GM12878 (cell line): ENCODE measurements at regions not wholly inside any gene's neighbourhood (a gene's known extent, or its start where the extent isn't known, plus 50 kb on each side); places are given as distances from the start of the nearest gene placed in this dataset.

ENCODE experiments used
- ATAC-seq: fragments of 200-7000 bp; cut with Tn5 transposase; 3 replicates; pipeline ENCODE4 v1.9.1; 2020; ENCODE audit warnings: mild to moderate bottlenecking, moderate library complexity
- BruUV-seq: library from RNA; stranded (reverse); fragments of 400-500 nt; replicated peaks from 2 replicates; lab custom pipeline; 2021; lab: Mats Ljungman, UMichigan
- CTCF ChIA-PET: fragments of 300-600 bp; sonication (Branson Sonifier 250); formaldehyde crosslinking; extraction: SDS; loops from one replicate; lab custom pipeline; 2021; ENCODE audit warnings: inconsistent platforms; lab: Yijun Ruan, JAX
- POLR2A ChIA-PET: fragments of 350-600 bp; formaldehyde crosslinking; extraction: SDS; loops from one replicate; lab custom pipeline; 2021; ENCODE audit warnings: inconsistent platforms; lab: Charles Lee
- RAD21 ChIA-PET: fragments of 300-600 bp; sonication (Branson Sonifier 250); formaldehyde crosslinking; loops from one replicate; lab custom pipeline; 2023; ENCODE audit warnings: antibody characterized with exemption; ENCODE audit not compliant: unreplicated experiment; lab: Charles Lee
- SMC1A ChIA-PET: fragments of 300-600 bp; sonication (Branson Sonifier 250); formaldehyde crosslinking; loops from one replicate; lab custom pipeline; 2023; ENCODE audit not compliant: unreplicated experiment, uncharacterized antibody; lab: Charles Lee
- DNase-seq: peaks from one replicate; pipeline ENCODE4 v3.0.0-alpha.2; 2011; ENCODE audit warnings: low read depth, low spot score
- FAIRE-seq: peaks from 3 replicates; lab custom pipeline; 2011; peaks lifted over from hg19 to GRCh38; lab: Jason Lieb, UNC
- H2AFZ ChIP-seq: 2 replicates; pipeline ENCODE4 v1.6.0; 2011; ENCODE audit warnings: low read depth, low read length, control low read depth; ENCODE audit not compliant: control insufficient read depth
- H3K27ac ChIP-seq: 2 replicates; pipeline ENCODE4 v1.5.1; 2011; ENCODE audit warnings: control low read depth; ENCODE audit not compliant: control insufficient read depth, insufficient read depth
- H3K27me3 ChIP-seq, 2 experiments: replicated peaks in 1 of 2; 2 replicates each; pipeline versions ENCODE4 v1.6.0 to v1.6.1; 2011; ENCODE audit warnings: low read length in 1 of 2; ENCODE audit not compliant: control insufficient read depth in 2 of 2, insufficient read depth in 2 of 2
- H3K36me3 ChIP-seq, 2 experiments: 2 replicates each; pipeline ENCODE4 v1.5.1; 2011; ENCODE audit warnings: low read length in 1 of 2; ENCODE audit not compliant: control insufficient read depth in 2 of 2, insufficient read depth in 2 of 2
- H3K4me1 ChIP-seq: 2 replicates; pipeline ENCODE4 v1.6.1; 2011; ENCODE audit warnings: mild to moderate bottlenecking, low read length, moderate library complexity, mixed read lengths; ENCODE audit not compliant: control insufficient read depth, insufficient read depth
- H3K4me2 ChIP-seq: 2 replicates; pipeline ENCODE4 v1.6.0; 2011; ENCODE audit warnings: control low read depth; ENCODE audit not compliant: control insufficient read depth, insufficient read depth
- H3K4me3 ChIP-seq: fragments of 200-600 bp; sonication (generic); 2 replicates; pipeline ENCODE4 v1.5.1; 2016
- H3K79me2 ChIP-seq: 2 replicates; pipeline ENCODE4 v1.6.0; 2011; ENCODE audit warnings: low read length; ENCODE audit not compliant: control insufficient read depth, insufficient read depth
- H3K9ac ChIP-seq: 2 replicates; pipeline ENCODE4 v1.8.0; 2011; ENCODE audit warnings: low read length, control low read depth, mixed read lengths; ENCODE audit not compliant: control insufficient read depth, insufficient read depth
- H3K9me3 ChIP-seq: replicated peaks from 3 replicates; pipeline ENCODE4 v1.5.1; 2011; ENCODE audit warnings: mild to moderate bottlenecking, low read length; ENCODE audit not compliant: control insufficient read depth, insufficient read depth
- H4K20me1 ChIP-seq: 2 replicates; pipeline ENCODE4 v1.6.0; 2011; ENCODE audit not compliant: control insufficient read depth, insufficient read depth
- BCLAF1 ChIP-seq: fragments of 450-650 bp; IDR thresholded peaks from 2 replicates; pipeline ENCODE4 v1.6.1; 2017; ENCODE audit warnings: antibody characterized with exemption, mild to moderate bottlenecking, moderate library complexity
- BMI1 ChIP-seq: fragments of 450-650 bp; IDR thresholded peaks from 2 replicates; pipeline ENCODE4 v1.6.1; 2016; ENCODE audit warnings: mild to moderate bottlenecking, moderate library complexity, borderline replicate concordance
- BRCA1 ChIP-seq: IDR thresholded peaks from 2 replicates; pipeline ENCODE4 v1.6.1; 2011; ENCODE audit warnings: low read depth, low read length, improper control_type of control experiment
- CHD4 ChIP-seq: fragments of 200-600 bp; sonication (generic); IDR thresholded peaks from 2 replicates; pipeline ENCODE4 v1.6.1; 2016; ENCODE audit warnings: mild to moderate bottlenecking
- CUX1 ChIP-seq: IDR thresholded peaks from 2 replicates; pipeline ENCODE4 v1.6.1; 2012; ENCODE audit warnings: improper control_type of control experiment, low read depth, low read length; ENCODE audit not compliant: insufficient replicate concordance
- E2F8 ChIP-seq: fragments of 450-650 bp; IDR thresholded peaks from 2 replicates; pipeline ENCODE4 v1.6.1; 2018; ENCODE audit warnings: mild to moderate bottlenecking, low read depth, moderate library complexity; ENCODE audit not compliant: partially characterized antibody
- HCFC1 ChIP-seq: fragments of 150-350 bp; IDR thresholded peaks from 2 replicates; pipeline ENCODE4 v1.6.1; 2014; ENCODE audit warnings: low read length
- PML ChIP-seq: IDR thresholded peaks from 2 replicates; pipeline ENCODE4 v1.6.1; 2012; ENCODE audit warnings: low read length, inconsistent platforms
- SMAD1 ChIP-seq: fragments of 450-650 bp; IDR thresholded peaks from 2 replicates; pipeline ENCODE4 v1.6.1; 2018; ENCODE audit warnings: mild to moderate bottlenecking, low read depth; ENCODE audit not compliant: partially characterized antibody
- SUZ12 ChIP-seq: fragments of 200-600 bp; sonication (generic); IDR thresholded peaks from one replicate; pipeline ENCODE4 v1.6.1; 2018; ENCODE audit warnings: antibody characterized with exemption, mild to moderate bottlenecking; ENCODE audit not compliant: unreplicated experiment
- WRNIP1 ChIP-seq: IDR thresholded peaks from 2 replicates; pipeline ENCODE4 v1.6.1; 2011; ENCODE audit warnings: low read depth, low read length, improper control_type of control experiment, borderline replicate concordance
- ZNF207 ChIP-seq: fragments of 450-650 bp; IDR thresholded peaks from 2 replicates; pipeline ENCODE4 v1.6.1; 2014; ENCODE audit warnings: antibody characterized with exemption, mild to moderate bottlenecking, borderline replicate concordance
- ZNF217 ChIP-seq: fragments of 450-650 bp; IDR thresholded peaks from 2 replicates; pipeline ENCODE4 v1.6.1; 2017; ENCODE audit warnings: antibody characterized with exemption, mild to moderate bottlenecking
- ZNF384 ChIP-seq: IDR thresholded peaks from 2 replicates; pipeline ENCODE4 v1.6.1; 2012; ENCODE audit warnings: low read depth, mild to moderate bottlenecking, low read length, improper control_type of control experiment, borderline replicate concordance
- ZNF622 ChIP-seq: fragments of 450-650 bp; IDR thresholded peaks from 2 replicates; pipeline ENCODE4 v1.6.1; 2017; ENCODE audit warnings: mild to moderate bottlenecking, inconsistent platforms
- ZSCAN29 ChIP-seq: fragments of 450-650 bp; IDR thresholded peaks from 2 replicates; pipeline ENCODE4 v1.6.1; 2017; ENCODE audit warnings: mild to moderate bottlenecking, moderate library complexity
- WGBS: methylation state at CpG from one replicate; pipeline ENCODE4 v1.1.6; 2016; ENCODE audit warnings: low lambda C conversion rate; ENCODE audit not compliant: insufficient replicate concordance, insufficient coverage; ENCODE audit errors: missing lambda C conversion rate; 5-methylcytosine and 5-hydroxymethylcytosine counted together
- in situ Hi-C: fragments of 300-500 bp; cut with MboI; formaldehyde crosslinking; loops from 9 replicates; pipeline ENCODE4 v1.14.3; 2018; ENCODE audit warnings: mixed read lengths
- intact Hi-C: fragments of 100-400 bp; cut with micrococcal nuclease; formaldehyde crosslinking; loops from one replicate; pipeline ENCODE4 v1.14.2; 2022; ENCODE audit not compliant: unreplicated experiment

- intact Hi-C loops: no loop called here
- 0% methylated on average over 1 of the region's 1 CpG for WGBS
- no peak for FAIRE-seq
These were observed 114.5 kb downstream of the CDC14C start for GRCh38 chr7:49038821-49039358.

More at GRCh38 chr7:49038821-49039358, 114.5 kb downstream of the CDC14C start:
- no peaks in the 10 kb centered on the region for H3K27me3 ChIP-seq
- no peak overlapping the region for H3K4me3 ChIP-seq
- H3K4me1 ChIP-seq: no peaks in the 10 kb centered on the region
- H3K4me2 ChIP-seq: no peak overlapping the region
- ChIA-PET RAD21 (no interaction called here), SMC1A (no interaction called here), POLR2A (no interaction called here), CTCF (no interaction called here)
- in situ Hi-C loops: no loop called here
- no peaks in the 10 kb centered on the region for H3K79me2 ChIP-seq
- H3K9ac ChIP-seq: no peak overlapping the region
- H3K27ac ChIP-seq: no peak overlapping the region
- TF ChIP-seq HCFC1 (no peak), SMAD1 (no peak), CHD4 (no peak), PML (no peak), ZSCAN29 (no peak), WRNIP1 (no peak), ZNF622 (no peak), CUX1 (no peak), SUZ12 (no peak), BRCA1 (no peak), ZNF384 (no peak), BMI1 (no peak), ZNF217 (no peak), BCLAF1 (no peak), ZNF207 (no peak), E2F8 (no peak)
- DNase-seq: no peak
- no peak for ATAC-seq
- no peak overlapping the region for H2AFZ ChIP-seq
- H3K9me3 ChIP-seq: no peaks in the 10 kb centered on the region
- BruUV-seq: no TSS peak
- H4K20me1 ChIP-seq: no peaks in the 10 kb centered on the region
- H3K36me3 ChIP-seq: no peaks in the 10 kb centered on the region
